K562 (cell line): ENCODE measurements at regions not wholly inside any gene's neighbourhood (a gene's known extent, or its start where the extent isn't known, plus 50 kb on each side); places are given as distances from the start of the nearest gene placed in this dataset.

Experiments used
- ATAC-seq: fragments of 200-7000 bp; cut with Tn5 transposase; 3 replicates; pipeline ENCODE4 v1.9.1; 2020; ENCODE audit warnings: moderate library complexity
- BruUV-seq: library from RNA; stranded (reverse); fragments of 400-500 nt; replicated peaks from 2 replicates; lab custom pipeline; 2021; lab: Mats Ljungman, UMichigan
- CTCF ChIA-PET: fragments of 300-600 bp; formaldehyde crosslinking; extraction: SDS; loops from one replicate; lab custom pipeline; 2021; ENCODE audit warnings: low intra/inter-chr PET ratio; lab: Yijun Ruan, JAX
- POLR2A ChIA-PET: fragments of 300-600, 350-650 bp; sonication (Branson Sonifier 250); formaldehyde crosslinking; extraction: SDS; loops from one replicate; lab custom pipeline; 2021; ENCODE audit warnings: antibody characterized with exemption, inconsistent platforms; lab: Yijun Ruan, JAX
- DNase-seq, 4 experiments: peaks; one replicate each; pipeline versions ENCODE4 v3.0.0 to v3.0.0-alpha.2; 2011 to 2018; ENCODE audit warnings: low spot score in 3 of 4, mixed read lengths in 3 of 4; ENCODE audit errors: extremely low read depth in 1 of 4
- FAIRE-seq: peaks from 2 replicates; lab custom pipeline; 2011; peaks lifted over from hg19 to GRCh38; lab: Jason Lieb, UNC
- H2AFZ ChIP-seq: 2 replicates; pipeline ENCODE4 v1.6.0; 2011; ENCODE audit warnings: low read depth, low read length, control low read depth, inconsistent platforms
- H3K27ac ChIP-seq: fragments of 200-600 bp; 3 replicates; pipeline ENCODE4 v1.8.0; 2011; ENCODE audit warnings: low read depth, mild to moderate bottlenecking, control low read depth, inconsistent platforms, low read length, moderate library complexity, mixed read lengths; ENCODE audit errors: extremely low read depth
- H3K27me3 ChIP-seq, 2 experiments: fragments of 300-600 bp in 1 of 2; 2 replicates in 1 of 2; 3 replicates in 1 of 2; pipeline versions ENCODE4 v1.6.0 to v1.8.0; 2011; ENCODE audit warnings: inconsistent platforms in 2 of 2, low read length in 2 of 2, mild to moderate bottlenecking in 1 of 2, mixed read lengths in 1 of 2, moderate library complexity in 1 of 2; ENCODE audit not compliant: control insufficient read depth in 2 of 2, insufficient read depth in 2 of 2
- H3K36me3 ChIP-seq: fragments of 300-600 bp; 3 replicates; pipeline ENCODE4 v1.8.0; 2011; ENCODE audit warnings: mild to moderate bottlenecking, low read length, inconsistent platforms; ENCODE audit not compliant: control insufficient read depth, insufficient read depth
- H3K4me1 ChIP-seq, 2 experiments: fragments of 200-600 bp in 1 of 2; replicated peaks in 1 of 2; 2 replicates in 1 of 2; 3 replicates in 1 of 2; pipeline versions ENCODE4 v1.5.1 to v1.8.0; 2011; ENCODE audit warnings: inconsistent platforms in 2 of 2, low read length in 2 of 2, mild to moderate bottlenecking in 1 of 2, mixed read lengths in 1 of 2, moderate library complexity in 1 of 2; ENCODE audit not compliant: control insufficient read depth in 2 of 2, insufficient read depth in 2 of 2
- H3K4me2 ChIP-seq: 2 replicates; pipeline ENCODE4 v1.6.1; 2011; ENCODE audit warnings: low read length, control low read depth, inconsistent platforms, mixed read lengths; ENCODE audit not compliant: insufficient read depth
- H3K4me3 ChIP-seq: fragments of 200-600 bp; sonication (generic), shearing (Covaris generic); 2 replicates; pipeline ENCODE4 v1.5.1; 2016; ENCODE audit warnings: control low read depth, inconsistent platforms
- H3K79me2 ChIP-seq: fragments of 200-600 bp; 3 replicates; pipeline ENCODE4 v1.8.0; 2011; ENCODE audit warnings: low read length, inconsistent platforms; ENCODE audit not compliant: control insufficient read depth, insufficient read depth
- H3K9ac ChIP-seq, 2 experiments: 2 replicates each; pipeline versions ENCODE4 v1.6.0 to v1.6.1; 2011; ENCODE audit warnings: low read depth in 2 of 2, low read length in 2 of 2, control low read depth in 1 of 2, inconsistent platforms in 1 of 2, mild to moderate bottlenecking in 1 of 2, mixed read lengths in 1 of 2; ENCODE audit not compliant: insufficient read depth in 1 of 2
- H3K9me1 ChIP-seq: one replicate; pipeline ENCODE4 v1.6.0; 2011; ENCODE audit warnings: inconsistent platforms, mild to moderate bottlenecking, low read length, moderate library complexity; ENCODE audit not compliant: control insufficient read depth, insufficient read depth
- H3K9me3 ChIP-seq: replicated peaks from 2 replicates; pipeline ENCODE4 v1.5.1; 2011; ENCODE audit warnings: low read depth, low read length, inconsistent platforms; ENCODE audit not compliant: control insufficient read depth, insufficient read depth
- H4K20me1 ChIP-seq: replicated peaks from 2 replicates; pipeline ENCODE4 v1.6.1; 2011; ENCODE audit warnings: low read length, inconsistent platforms, mixed read lengths; ENCODE audit not compliant: control insufficient read depth, insufficient read depth
- CREB5 ChIP-seq: fragments of 250-450 bp; sonication (Bioruptor Pico); IDR thresholded peaks from 2 replicates; pipeline ENCODE4 v1.5.0; 2020; ENCODE audit warnings: mild to moderate bottlenecking
- DIDO1 ChIP-seq: fragments of 450-650 bp; IDR thresholded peaks from 2 replicates; pipeline ENCODE4 v1.6.1; 2016; ENCODE audit warnings: low read depth, missing biosample characterization, missing genetic modification characterization
- E2F1 ChIP-seq: sonication (generic); formaldehyde crosslinking; IDR thresholded peaks from 2 replicates; pipeline ENCODE4 v1.8.1; 2023; ENCODE audit warnings: mild to moderate bottlenecking, missing genetic modification reagents, moderate library complexity
- E2F8 ChIP-seq: fragments of 450-650 bp; IDR thresholded peaks from 2 replicates; pipeline ENCODE4 v1.7.1; 2018; ENCODE audit warnings: mild to moderate bottlenecking, low read depth; ENCODE audit not compliant: partially characterized antibody
- HLTF ChIP-seq: fragments of 450-650 bp; IDR thresholded peaks from 2 replicates; pipeline ENCODE4 v1.6.1; 2016
- MEF2A ChIP-seq: IDR thresholded peaks from 2 replicates; pipeline ENCODE4 v1.6.1; 2011; ENCODE audit warnings: low read depth, mild to moderate bottlenecking, low read length, moderate library complexity; ENCODE audit not compliant: control insufficient read depth
- NCOA1 ChIP-seq: fragments of 450-650 bp; IDR thresholded peaks from 2 replicates; pipeline ENCODE4 v1.6.1; 2016; ENCODE audit warnings: low read depth
- NFXL1 ChIP-seq: fragments of 450-650 bp; formaldehyde crosslinking; IDR thresholded peaks from 2 replicates; pipeline ENCODE4 v1.4.0; 2021; ENCODE audit warnings: mild to moderate bottlenecking
- PHTF2 ChIP-seq: fragments of 250-450 bp; sonication (Bioruptor Pico); IDR thresholded peaks from 2 replicates; pipeline ENCODE4 v1.5.0; 2021; ENCODE audit warnings: mild to moderate bottlenecking
- TFAP4 ChIP-seq: sonication (generic); formaldehyde crosslinking; IDR thresholded peaks from 2 replicates; pipeline ENCODE4 v1.8.0; 2022; ENCODE audit warnings: missing genetic modification reagents, mild to moderate bottlenecking, moderate library complexity, borderline replicate concordance
- ZBTB17 ChIP-seq: fragments of 450-650 bp; formaldehyde crosslinking; IDR thresholded peaks from 2 replicates; pipeline ENCODE4 v1.4.0; 2020; ENCODE audit warnings: mild to moderate bottlenecking
- ZNF143 ChIP-seq: sonication (generic); formaldehyde crosslinking; IDR thresholded peaks from 2 replicates; pipeline ENCODE4 v1.9.0; 2022; ENCODE audit warnings: mild to moderate bottlenecking, missing genetic modification reagents
- ZNF395 ChIP-seq: fragments of 200-800 bp; sonication (Bioruptor generic); IDR thresholded peaks from 2 replicates; pipeline ENCODE4 v1.6.1; 2017; ENCODE audit warnings: missing genetic modification characterization, missing compliant biosample characterization
- ZNF511 ChIP-seq: sonication (generic); formaldehyde crosslinking; IDR thresholded peaks from 2 replicates; pipeline ENCODE4 v1.8.0; 2022; ENCODE audit warnings: mild to moderate bottlenecking, missing genetic modification reagents
- WGBS: fragments of 100-300 bp; shearing (Covaris generic); methylation state at CpG from one replicate; pipeline ENCODE4 v1.1.6; 2016; ENCODE audit warnings: low coverage, mixed read lengths; ENCODE audit not compliant: insufficient coverage; ENCODE audit errors: missing lambda C conversion rate; 5-methylcytosine and 5-hydroxymethylcytosine counted together
- in situ Hi-C: fragments of 300-500 bp; cut with MboI; formaldehyde crosslinking; loops from 4 replicates; pipeline ENCODE4 v1.15.0; 2018; ENCODE audit warnings: inconsistent platforms, mixed read lengths
- intact Hi-C: fragments of 100-400 bp; cut with micrococcal nuclease; formaldehyde crosslinking; loops from 2 replicates; pipeline ENCODE4 v1.14.2; 2022

- Histone ChIP-seq H3K27me3 (peaks cover 0 to 14% of the 10 kb centered on the region in 2 experiments; a peak in 2 of 5 replicates), H3K79me2 (no peaks in the 10 kb centered on the region), H3K9me3 (no peaks in the 10 kb centered on the region), H3K4me2 (no peak overlapping the region), H3K9me1 (no peaks in the 10 kb centered on the region), H2AFZ (no peak overlapping the region), H3K4me1 (no peaks in the 10 kb centered on the region), H3K27ac (no peak overlapping the region), H3K36me3 (no peaks in the 10 kb centered on the region), H3K4me3 (no peak overlapping the region), H4K20me1 (no peaks in the 10 kb centered on the region), H3K9ac (no peak overlapping the region)
- in situ Hi-C loops, result no loop called here
- ChIA-PET CTCF (no interaction called here), POLR2A (no interaction called here)
- no peak for DNase-seq
- ATAC-seq, result no peak
- TF ChIP-seq ZNF395 (CRISPR knock-in tag) (no peak), NCOA1 (no peak), TFAP4 (no peak), PHTF2 (CRISPR knock-in tag) (no peak), DIDO1 (no peak), ZBTB17 (CRISPR knock-in tag) (no peak), ZNF511 (CRISPR knock-in tag) (no peak), HLTF (no peak), ZNF143 (CRISPR knock-in tag) (no peak), E2F1 (CRISPR knock-in tag) (no peak), NFXL1 (CRISPR knock-in tag) (no peak), CREB5 (CRISPR knock-in tag) (no peak), E2F8 (no peak), MEF2A (no peak)
- no peak for FAIRE-seq
- no TSS peak for BruUV-seq
- 21% methylated on average over 8 of the region's 21 CpGs for WGBS
- intact Hi-C loops, result no loop called here
Measured at GRCh38 chr13:111622051-111622531, 301.6 kb downstream of the TEX29 start.
